ENCODE measurements at regions not wholly inside any gene's neighbourhood (a gene's known extent, or its start where the extent isn't known, plus 50 kb on each side); places are given as distances from the start of the nearest gene placed in this dataset.

DNA sequence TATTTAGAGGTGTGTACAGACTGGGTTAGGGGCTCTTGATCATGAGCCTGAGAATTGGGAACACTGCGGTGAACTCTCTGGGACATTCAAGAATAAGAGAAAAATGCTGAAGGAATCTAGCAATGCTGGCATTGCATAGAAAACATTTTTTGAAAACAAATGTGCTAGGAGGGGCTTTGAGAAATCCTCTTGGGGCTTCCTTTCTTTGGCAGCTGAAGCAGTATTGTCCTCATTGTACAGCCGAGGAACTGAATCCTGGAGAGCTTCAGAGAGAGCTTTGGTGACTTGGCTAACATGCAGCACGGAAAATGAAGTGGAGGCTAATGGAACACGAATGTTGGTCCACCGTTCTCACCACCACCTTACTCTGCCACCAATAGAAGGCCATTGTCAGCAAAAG lies 107.3 kb upstream of the EFEMP1 start:
- no peak overlapping the region for H3K4me3 ChIP-seq (ENCODE audit: low read depth, low read length)
- no peak for TF ChIP-seq CTCF (IDR thresholded peaks at IDR 0.05; ENCODE audit: borderline replicate concordance, insufficient read depth, low read depth, low read length)

GRCh38 chr2:56034258-56034657 lies 110.7 kb upstream of the EFEMP1 start:
- H3K4me3 ChIP-seq (ENCODE audit: low read depth, low read length) = no peak overlapping the region
- no peak for TF ChIP-seq CTCF (IDR thresholded peaks at IDR 0.05; ENCODE audit: borderline replicate concordance, insufficient read depth, low read depth, low read length)

- no peak for TF ChIP-seq CTCF (IDR thresholded peaks at IDR 0.05; ENCODE audit: borderline replicate concordance, insufficient read depth, low read depth, low read length)
Observed at GRCh38 chr2:56040189-56040588, 116.6 kb upstream of the EFEMP1 start.

GRCh38 chr2:56040834-56041233 lies 117.3 kb upstream of the EFEMP1 start:
- no peak overlapping the region for H3K4me3 ChIP-seq (ENCODE audit: low read depth, low read length)
- no peak for TF ChIP-seq CTCF (IDR thresholded peaks at IDR 0.05; ENCODE audit: borderline replicate concordance, insufficient read depth, low read depth, low read length)

More at GRCh38 chr2:56040189-56040588, 116.6 kb upstream of the EFEMP1 start:
- no peak overlapping the region for H3K4me3 ChIP-seq (ENCODE audit: low read depth, low read length)

- TF ChIP-seq CTCF (IDR thresholded peaks at IDR 0.05; ENCODE audit: borderline replicate concordance, insufficient read depth, low read depth, low read length) = no peak
- H3K4me3 ChIP-seq (ENCODE audit: low read depth, low read length) = no peak overlapping the region
Observed at GRCh38 chr2:56047136-56047535, 123.6 kb upstream of the EFEMP1 start.

DNA sequence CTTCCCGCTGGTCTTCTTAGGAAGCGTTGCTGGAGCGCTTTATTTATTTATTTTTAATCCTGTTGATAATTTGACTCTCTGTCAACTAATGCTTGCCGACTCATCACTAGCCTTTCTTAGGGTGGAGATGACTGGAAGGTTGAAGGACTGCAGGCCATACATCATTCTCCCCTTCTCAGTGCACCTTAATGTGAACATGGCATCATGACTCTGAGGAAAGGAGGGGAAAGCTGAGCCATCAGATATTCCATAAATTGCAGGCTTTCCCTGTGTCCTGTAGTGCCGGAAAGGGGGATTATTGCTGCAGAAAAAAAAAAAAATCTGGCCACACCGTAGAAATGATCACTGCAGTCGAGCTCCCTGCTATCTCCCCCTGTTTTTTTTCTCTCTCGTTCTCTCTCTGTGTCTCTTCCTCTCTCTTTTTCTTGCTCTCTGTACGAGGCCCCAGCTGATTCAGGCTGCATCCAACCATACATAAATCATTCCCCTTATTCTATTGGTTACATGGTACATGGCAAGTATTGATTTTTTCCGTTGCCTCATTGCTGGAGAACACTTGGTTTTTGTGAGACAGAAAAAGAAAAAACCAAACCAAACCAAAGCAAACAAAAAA lies 125.8 kb upstream of the EFEMP1 start:
- no peak overlapping the region for H3K4me3 ChIP-seq (ENCODE audit: low read depth, low read length)
- TF ChIP-seq CTCF (IDR thresholded peaks at IDR 0.05; ENCODE audit: borderline replicate concordance, insufficient read depth, low read depth, low read length) = no peak

- H3K4me3 ChIP-seq (ENCODE audit: low read depth, low read length) = no peak overlapping the region
- no peak for TF ChIP-seq CTCF (IDR thresholded peaks at IDR 0.05; ENCODE audit: borderline replicate concordance, insufficient read depth, low read depth, low read length)
Observed at GRCh38 chr2:56053679-56054078, 130.1 kb upstream of the EFEMP1 start.

All from GM12875 (cell line).